Erythroblast (primary cell): ENCODE measurements at regions not wholly inside any gene's neighbourhood (a gene's known extent, or its start where the extent isn't known, plus 50 kb on each side); places are given as distances from the start of the nearest gene placed in this dataset.
A peak's percentile ranks its signal among the peaks of the same experiment; 100 is the strongest.

Experiments
- DNase-seq, 2 experiments: peaks; one replicate each; lab custom pipeline; 2025; lab: John Stamatoyannopoulos, UW
- GATA1 ChIP-seq: IDR thresholded peaks from 2 replicates; pipeline ENCODE4 v1.6.1; 2011; ENCODE audit warnings: low read depth, mild to moderate bottlenecking, control low read depth, low read length, moderate library complexity
- POLR2A ChIP-seq: IDR thresholded peaks from 2 replicates; pipeline ENCODE4 v1.6.1; 2011; ENCODE audit warnings: mild to moderate bottlenecking, low read length

GRCh38 chr9:84393266-84393950, 52.9 kb upstream of the SLC28A3 start:
- TF ChIP-seq GATA1 (no peak), POLR2A (no peak)
- no peak for DNase-seq

- TF ChIP-seq POLR2A (no peak), GATA1 (no peak)
- DNase-seq, result no peak
Measured at GRCh38 chr9:84394036-84394435, 53.5 kb upstream of the SLC28A3 start.

- TF ChIP-seq GATA1 (no peak), POLR2A (no peak)
- DNase-seq, result peak; percentile 60 to 74
Measured at GRCh38 chr9:84397151-84397728, 56.7 kb upstream of the SLC28A3 start.

- TF ChIP-seq POLR2A (no peak), GATA1 (no peak)
- peak; percentile 2 to 10 for DNase-seq
Measured at GRCh38 chr9:84397822-84398221, 57.3 kb upstream of the SLC28A3 start.

- no peak for TF ChIP-seq GATA1
- TF ChIP-seq POLR2A, result no peak
- DNase-seq, result no peak
Measured at GRCh38 chr9:84402517-84402916, 62.0 kb upstream of the SLC28A3 start.

GRCh38 chr9:84403288-84403687, 62.7 kb upstream of the SLC28A3 start:
- TF ChIP-seq POLR2A (no peak), GATA1 (no peak)
- no peak for DNase-seq

- peak; percentile 24 to 53 for DNase-seq
Measured at GRCh38 chr9:84404095-84404686, 63.6 kb upstream of the SLC28A3 start.

GRCh38 chr9:84405667-84406066, 65.1 kb upstream of the SLC28A3 start:
- no peak for DNase-seq
- no peak for TF ChIP-seq POLR2A

More at GRCh38 chr9:84404095-84404686, 63.6 kb upstream of the SLC28A3 start:
- TF ChIP-seq POLR2A, result no peak
- no peak for TF ChIP-seq GATA1

GRCh38 chr9:84408416-84408815, 67.9 kb upstream of the SLC28A3 start:
- no peak for DNase-seq
- TF ChIP-seq POLR2A (no peak), GATA1 (no peak)

GRCh38 chr9:84411683-84412267, 71.2 kb upstream of the SLC28A3 start:
- TF ChIP-seq GATA1, result no peak
- TF ChIP-seq POLR2A, result no peak
- no peak for DNase-seq

- no peak for DNase-seq
- no peak for TF ChIP-seq POLR2A
- no peak for TF ChIP-seq GATA1
Measured at GRCh38 chr9:84412654-84413053, 72.1 kb upstream of the SLC28A3 start.

GRCh38 chr9:84413301-84413700, 72.7 kb upstream of the SLC28A3 start:
- TF ChIP-seq GATA1 (no peak), POLR2A (no peak)
- no peak for DNase-seq

- DNase-seq, result no peak
- TF ChIP-seq POLR2A (no peak), GATA1 (no peak)
Measured at GRCh38 chr9:84419031-84419602, 78.6 kb upstream of the SLC28A3 start.

- no peak for TF ChIP-seq GATA1
- no peak for TF ChIP-seq POLR2A
- DNase-seq, result no peak
Measured at GRCh38 chr9:84424931-84425330, 84.4 kb upstream of the SLC28A3 start.

GRCh38 chr9:84432746-84433145, 92.2 kb upstream of the SLC28A3 start:
- no peak for DNase-seq
- no peak for TF ChIP-seq POLR2A
- TF ChIP-seq GATA1, result no peak
